ENCODE measurements at regions not wholly inside any gene's neighbourhood (a gene's known extent, or its start where the extent isn't known, plus 50 kb on each side); places are given as distances from the start of the nearest gene placed in this dataset.

- intact Hi-C loops (cut with DNase I), result no loop called here
- DNase-seq, result no peak
These were observed 75.2 kb downstream of the PRL start for GRCh38 chr6:22221630-22222029.

DNA sequence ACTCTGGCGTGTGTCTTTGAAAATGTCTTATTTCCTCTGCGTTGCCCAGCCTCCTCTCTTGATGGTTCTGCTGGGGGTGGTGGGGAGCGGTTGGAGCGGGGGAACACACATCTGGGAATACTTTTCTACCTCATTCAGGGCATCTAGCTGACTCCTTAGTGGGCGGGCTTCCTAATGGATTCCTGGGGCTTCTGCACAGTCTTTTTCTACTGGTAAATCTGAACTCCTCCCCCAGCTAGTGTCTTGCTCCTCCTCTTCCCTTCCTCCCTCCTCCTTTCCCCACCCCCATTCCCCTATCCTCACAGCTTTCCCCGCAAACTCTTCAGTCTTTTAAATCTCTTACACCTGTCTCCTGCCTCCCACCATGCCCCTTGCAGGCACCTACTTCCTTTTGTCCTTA is 74.4 kb downstream of the PRL start:
- intact Hi-C loops (cut with DNase I), result no loop called here
- no peak for DNase-seq

GRCh38 chr6:22227824-22228610 is 68.8 kb downstream of the PRL start:
- intact Hi-C loops (cut with DNase I), result no loop called here

DNA sequence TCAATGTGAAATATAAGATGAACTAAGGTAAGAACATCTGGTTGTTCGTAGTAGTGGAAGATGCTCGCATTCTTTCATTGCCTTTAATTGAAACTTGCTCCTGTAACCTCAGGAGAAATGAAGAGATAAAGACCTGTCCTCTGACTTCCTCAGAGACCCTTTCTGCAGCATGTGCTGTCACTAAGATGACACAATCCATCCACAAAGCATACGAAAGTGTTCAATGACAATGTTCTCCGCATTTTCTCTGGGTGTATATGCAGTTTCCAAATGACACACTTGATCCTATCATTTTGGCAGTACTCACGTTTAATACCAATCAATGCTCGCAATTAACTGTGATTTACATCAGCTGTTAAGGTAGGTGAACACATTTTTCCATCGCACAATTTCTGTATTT is 65.8 kb downstream of the PRL start:
- DNase-seq, result no peak
- intact Hi-C loops (cut with DNase I), result no loop called here

More at GRCh38 chr6:22227824-22228610, 68.8 kb downstream of the PRL start:
- DNase-seq, result no peak

DNA sequence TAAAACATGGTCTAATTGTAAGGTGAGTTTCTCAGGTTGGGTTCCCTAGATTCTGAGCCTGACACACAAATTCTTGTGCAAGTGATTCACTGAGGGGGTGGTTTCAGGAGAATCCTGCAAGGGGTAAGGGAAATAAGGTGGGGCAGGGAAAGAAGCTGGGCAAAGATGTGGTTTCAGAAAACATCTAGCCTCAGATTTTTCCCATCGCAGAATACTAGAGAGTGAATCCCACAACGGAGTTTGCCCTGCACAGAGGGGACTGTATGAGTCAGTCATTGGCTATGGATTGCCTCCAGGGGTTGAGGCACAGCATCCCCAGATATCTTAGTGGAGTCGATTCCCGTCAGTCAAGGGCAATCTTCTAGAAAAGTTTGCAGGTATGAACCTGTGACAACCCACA is 65.2 kb downstream of the PRL start:
- intact Hi-C loops (cut with DNase I), result no loop called here
- no peak for DNase-seq

DNA sequence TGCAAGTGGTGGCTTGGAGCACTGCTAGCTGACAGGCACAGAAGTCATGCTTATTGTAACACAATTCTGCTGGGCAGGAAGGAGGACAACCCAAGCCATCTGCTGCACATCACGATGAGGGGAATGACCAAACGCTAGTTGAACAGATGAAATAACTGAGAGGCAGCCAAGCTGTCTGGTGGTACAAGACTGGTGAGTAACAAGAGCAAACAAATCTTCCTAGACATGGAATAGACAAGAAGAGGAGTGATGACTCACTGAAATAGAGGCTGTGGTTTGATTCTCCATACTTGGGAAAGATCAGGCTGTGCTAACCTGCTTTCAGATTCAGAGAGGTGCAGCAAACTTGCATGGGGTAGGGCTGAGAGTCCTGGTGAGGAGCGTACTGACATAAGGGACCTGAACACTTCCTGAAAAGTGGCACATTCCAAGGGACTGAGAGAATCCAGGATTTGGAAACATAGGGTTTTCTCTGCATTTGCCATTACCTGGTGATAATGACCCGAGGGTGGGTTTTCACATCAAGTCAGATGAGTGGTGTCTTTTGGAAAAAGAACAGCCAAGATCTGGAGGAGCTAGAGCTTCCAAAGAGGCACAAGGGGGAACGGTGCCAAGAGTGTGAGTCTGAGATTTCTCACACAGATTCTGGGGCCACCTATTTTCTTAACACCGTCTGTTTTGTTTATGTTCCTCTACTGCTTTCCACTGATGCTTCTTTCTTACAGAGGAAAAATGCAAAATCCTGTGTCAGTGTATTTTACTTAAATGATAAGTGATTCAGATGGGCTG is 60.0 kb downstream of the PRL start:
- DNase-seq, result peak in 3 of 42 donors; percentile 8 to 38 (median 13)
- intact Hi-C loops (cut with DNase I), result no loop called here

All from head of caudate nucleus (tissue), 42 donors.